HepG2 (cell line): ENCODE measurements at regions not wholly inside any gene's neighbourhood (a gene's known extent, or its start where the extent isn't known, plus 50 kb on each side); places are given as distances from the start of the nearest gene placed in this dataset.

ENCODE experiments used
- GPN1 ChIP-seq: sonication (generic); formaldehyde crosslinking; IDR thresholded peaks from 2 replicates; pipeline ENCODE4 v1.5.1; 2020; ENCODE audit warnings: missing genetic modification reagents, borderline replicate concordance
- HNRNPL ChIP-seq: fragments of 200-400 bp; formaldehyde crosslinking; IDR thresholded peaks from 2 replicates; pipeline ENCODE4 v1.6.1; 2017; ENCODE audit warnings: mild to moderate bottlenecking, low read depth, low read length
- NR2F1 ChIP-seq, 2 experiments: fragments of 450-650 bp in 1 of 2; formaldehyde crosslinking in 1 of 2; IDR thresholded peaks; 2 replicates each; pipeline versions ENCODE4 v1.5.0 to v1.6.1; 2016 to 2020; ENCODE audit warnings: mild to moderate bottlenecking in 1 of 2, missing compliant biosample characterization in 1 of 2, missing genetic modification reagents in 1 of 2, moderate library complexity in 1 of 2
- RBFOX2 ChIP-seq: fragments of 200-400 bp; formaldehyde crosslinking; IDR thresholded peaks from 2 replicates; pipeline ENCODE4 v1.6.1; 2017; ENCODE audit warnings: low read depth, mild to moderate bottlenecking, low read length
- RFX3 ChIP-seq: IDR thresholded peaks from 2 replicates; pipeline ENCODE4 v1.6.1; 2016; ENCODE audit warnings: missing biosample characterization, missing genetic modification reagents
- ZNF142 ChIP-seq: sonication (generic); formaldehyde crosslinking; IDR thresholded peaks from 2 replicates; pipeline ENCODE4 v1.4.0; 2020; ENCODE audit warnings: missing genetic modification reagents
- ZNF704 ChIP-seq: sonication (generic); formaldehyde crosslinking; IDR thresholded peaks from 2 replicates; pipeline ENCODE4 v1.8.1; 2023; ENCODE audit warnings: mild to moderate bottlenecking, inconsistent platforms, moderate library complexity, missing genetic modification reagents, borderline replicate concordance
- TF ChIP-seq, protein P1 (sequence below): sonication (generic); formaldehyde crosslinking; IDR thresholded peaks from 2 replicates; pipeline ENCODE4 v1.4.0; 2020; ENCODE audit warnings: mild to moderate bottlenecking, missing genetic modification reagents, borderline replicate concordance

DNA sequence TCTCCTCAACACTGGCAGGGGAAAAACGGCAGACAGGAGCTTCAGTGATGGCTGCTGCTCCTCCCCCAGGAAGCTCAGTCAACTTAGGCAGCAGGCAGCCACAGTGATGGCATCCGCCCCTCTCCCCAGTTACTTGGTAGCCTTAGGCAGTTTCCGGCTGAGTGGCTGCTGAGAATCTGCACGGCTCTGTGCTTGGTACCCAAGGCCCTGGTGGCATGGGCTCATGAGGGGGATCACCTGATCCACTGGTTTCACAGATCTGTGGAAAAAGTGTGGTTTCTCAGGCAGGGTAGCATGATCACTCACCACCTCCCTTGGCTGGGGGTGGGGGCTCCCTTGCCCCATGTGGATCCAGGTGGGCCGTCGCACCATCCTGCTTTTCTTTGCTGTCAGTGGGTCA is 244.6 kb upstream of the MDGA2 start (continued):
- TF ChIP-seq ZNF142 (CRISPR knock-in tag) (no peak), RFX3 (no peak), HNRNPL (no peak), RBFOX2 (no peak), NR2F1 (CRISPR knock-in tag; IDR thresholded peaks at IDR 0.05) (no peak), ZNF704 (no peak), GPN1 (CRISPR knock-in tag) (no peak)
- TF ChIP-seq, protein P1, sequence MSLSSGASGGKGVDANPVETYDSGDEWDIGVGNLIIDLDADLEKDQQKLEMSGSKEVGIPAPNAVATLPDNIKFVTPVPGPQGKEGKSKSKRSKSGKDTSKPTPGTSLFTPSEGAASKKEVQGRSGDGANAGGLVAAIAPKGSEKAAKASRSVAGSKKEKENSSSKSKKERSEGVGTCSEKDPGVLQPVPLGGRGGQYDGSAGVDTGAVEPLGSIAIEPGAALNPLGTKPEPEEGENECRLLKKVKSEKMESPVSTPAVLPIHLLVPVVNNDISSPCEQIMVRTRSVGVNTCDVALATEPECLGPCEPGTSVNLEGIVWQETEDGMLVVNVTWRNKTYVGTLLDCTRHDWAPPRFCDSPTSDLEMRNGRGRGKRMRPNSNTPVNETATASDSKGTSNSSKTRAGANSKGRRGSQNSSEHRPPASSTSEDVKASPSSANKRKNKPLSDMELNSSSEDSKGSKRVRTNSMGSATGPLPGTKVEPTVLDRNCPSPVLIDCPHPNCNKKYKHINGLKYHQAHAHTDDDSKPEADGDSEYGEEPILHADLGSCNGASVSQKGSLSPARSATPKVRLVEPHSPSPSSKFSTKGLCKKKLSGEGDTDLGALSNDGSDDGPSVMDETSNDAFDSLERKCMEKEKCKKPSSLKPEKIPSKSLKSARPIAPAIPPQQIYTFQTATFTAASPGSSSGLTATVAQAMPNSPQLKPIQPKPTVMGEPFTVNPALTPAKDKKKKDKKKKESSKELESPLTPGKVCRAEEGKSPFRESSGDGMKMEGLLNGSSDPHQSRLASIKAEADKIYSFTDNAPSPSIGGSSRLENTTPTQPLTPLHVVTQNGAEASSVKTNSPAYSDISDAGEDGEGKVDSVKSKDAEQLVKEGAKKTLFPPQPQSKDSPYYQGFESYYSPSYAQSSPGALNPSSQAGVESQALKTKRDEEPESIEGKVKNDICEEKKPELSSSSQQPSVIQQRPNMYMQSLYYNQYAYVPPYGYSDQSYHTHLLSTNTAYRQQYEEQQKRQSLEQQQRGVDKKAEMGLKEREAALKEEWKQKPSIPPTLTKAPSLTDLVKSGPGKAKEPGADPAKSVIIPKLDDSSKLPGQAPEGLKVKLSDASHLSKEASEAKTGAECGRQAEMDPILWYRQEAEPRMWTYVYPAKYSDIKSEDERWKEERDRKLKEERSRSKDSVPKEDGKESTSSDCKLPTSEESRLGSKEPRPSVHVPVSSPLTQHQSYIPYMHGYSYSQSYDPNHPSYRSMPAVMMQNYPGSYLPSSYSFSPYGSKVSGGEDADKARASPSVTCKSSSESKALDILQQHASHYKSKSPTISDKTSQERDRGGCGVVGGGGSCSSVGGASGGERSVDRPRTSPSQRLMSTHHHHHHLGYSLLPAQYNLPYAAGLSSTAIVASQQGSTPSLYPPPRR (CRISPR knock-in tag): no peak
